GM12892 (cell line): ENCODE measurements at regions not wholly inside any gene's neighbourhood (a gene's known extent, or its start where the extent isn't known, plus 50 kb on each side); places are given as distances from the start of the nearest gene placed in this dataset.

Experiments
- POLR2A ChIP-seq: IDR thresholded peaks from 2 replicates; pipeline ENCODE4 v1.6.1; 2011; ENCODE audit warnings: low read depth, low read length, control low read depth
- POLR2AphosphoS5 ChIP-seq: IDR thresholded peaks from 2 replicates; pipeline ENCODE4 v1.6.1; 2011; ENCODE audit warnings: low read depth, low read length, control low read depth

DNA sequence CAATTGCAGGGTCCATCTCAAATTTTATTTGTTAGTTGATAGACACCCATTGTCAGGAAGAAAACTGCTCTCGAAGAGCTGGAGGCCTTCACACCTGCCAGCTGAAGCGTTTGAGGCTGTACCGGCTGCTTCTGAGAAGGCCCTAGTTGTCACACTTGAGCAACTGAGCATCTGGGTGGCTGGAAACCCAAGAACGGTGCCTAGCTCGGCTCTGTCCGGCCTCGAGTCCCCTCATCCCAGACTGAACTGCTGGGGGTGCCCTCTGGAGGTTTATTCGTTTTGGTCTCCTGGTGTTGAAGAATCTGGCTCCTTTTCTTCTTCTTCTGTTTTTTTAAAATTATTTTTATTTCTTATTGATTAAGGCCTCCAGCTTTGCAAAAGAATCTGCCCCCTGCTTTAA, 59.3 kb upstream of the EXOC6 start:
- TF ChIP-seq POLR2A (no peak), POLR2AphosphoS5 (no peak)
